ENCODE measurements at regions not wholly inside any gene's neighbourhood (a gene's known extent, or its start where the extent isn't known, plus 50 kb on each side); places are given as distances from the start of the nearest gene placed in this dataset.

GRCh38 chr22:27156821-27157489 is 499.6 kb downstream of the MIAT start:
- TF ChIP-seq CTCF (IDR thresholded peaks at IDR 0.05; ENCODE audit: low read depth, low read length) (no peak), EZH2phosphoT487 (IDR thresholded peaks at IDR 0.05; ENCODE audit: low read depth) (no peak)
